ENCODE measurements at regions not wholly inside any gene's neighbourhood (a gene's known extent, or its start where the extent isn't known, plus 50 kb on each side); places are given as distances from the start of the nearest gene placed in this dataset.

DNA sequence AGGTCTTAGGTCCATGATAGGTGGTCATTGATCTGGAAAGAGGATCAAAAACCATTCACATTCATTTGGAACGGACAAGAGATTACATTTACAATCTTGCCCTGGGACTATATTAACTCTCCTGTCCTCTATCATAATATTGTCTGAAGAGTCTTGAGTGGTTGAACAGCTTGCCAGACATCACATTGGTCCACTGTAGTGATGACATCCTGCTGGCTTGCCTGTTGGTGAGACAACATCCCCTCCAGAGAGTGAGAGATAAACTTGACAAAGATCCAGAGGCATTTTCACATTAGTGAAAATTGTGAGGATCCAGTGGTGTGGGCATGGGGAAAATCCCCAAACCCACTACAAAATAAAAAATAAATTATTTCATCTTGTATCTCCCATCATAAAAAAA lies 155.7 kb upstream of the LEF1 start:
- no peak for DNase-seq

DNA sequence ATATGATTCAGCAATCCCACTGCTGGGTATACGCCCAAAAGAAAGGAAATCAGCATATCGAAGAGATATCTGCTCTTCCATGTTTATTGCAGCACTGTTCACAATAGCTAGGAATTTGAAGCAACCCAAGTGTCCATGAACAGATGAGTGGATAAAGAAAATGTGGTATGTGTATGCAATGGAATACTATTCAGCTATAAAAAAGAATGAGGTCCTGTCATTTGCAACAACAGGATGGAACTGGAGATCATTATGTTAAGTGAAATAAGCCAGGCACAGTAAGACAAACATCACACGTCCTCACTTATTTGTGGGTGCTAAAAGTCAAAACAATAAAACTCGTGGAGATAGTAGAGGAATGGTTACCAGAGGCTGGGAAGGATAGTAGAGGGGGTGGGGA lies 153.8 kb upstream of the LEF1 start:
- no peak for DNase-seq

- no peak for DNase-seq
These were observed 151.3 kb upstream of the LEF1 start for GRCh38 chr4:108320061-108320460.

GRCh38 chr4:108317377-108317776 lies 148.6 kb upstream of the LEF1 start:
- no peak for DNase-seq

DNA sequence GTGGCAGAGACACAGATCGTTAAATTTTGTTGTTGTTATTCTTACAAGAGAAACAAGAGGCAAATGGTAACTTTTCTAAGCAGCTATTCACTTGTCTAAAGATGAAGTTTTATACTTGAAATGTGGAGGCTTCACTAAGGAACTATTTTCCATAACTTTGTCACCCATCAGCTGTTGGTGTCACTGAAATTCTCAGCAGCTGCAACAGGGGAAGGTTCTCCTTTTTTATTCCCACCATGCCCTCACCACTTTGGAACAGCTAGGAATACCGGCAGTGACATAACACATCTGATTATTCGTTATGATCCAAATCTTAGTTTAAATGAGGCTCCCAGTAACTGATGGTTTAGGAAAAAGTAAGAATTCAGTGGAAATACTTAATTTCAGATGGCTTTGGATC lies 147.0 kb upstream of the LEF1 start:
- no peak for DNase-seq

GRCh38 chr4:108314900-108315589 lies 146.3 kb upstream of the LEF1 start:
- no peak for DNase-seq

GRCh38 chr4:108313546-108314339 lies 145.0 kb upstream of the LEF1 start:
- no peak for DNase-seq

- DNase-seq: no peak
These were observed 142.6 kb upstream of the LEF1 start for GRCh38 chr4:108311313-108311712.

DNA sequence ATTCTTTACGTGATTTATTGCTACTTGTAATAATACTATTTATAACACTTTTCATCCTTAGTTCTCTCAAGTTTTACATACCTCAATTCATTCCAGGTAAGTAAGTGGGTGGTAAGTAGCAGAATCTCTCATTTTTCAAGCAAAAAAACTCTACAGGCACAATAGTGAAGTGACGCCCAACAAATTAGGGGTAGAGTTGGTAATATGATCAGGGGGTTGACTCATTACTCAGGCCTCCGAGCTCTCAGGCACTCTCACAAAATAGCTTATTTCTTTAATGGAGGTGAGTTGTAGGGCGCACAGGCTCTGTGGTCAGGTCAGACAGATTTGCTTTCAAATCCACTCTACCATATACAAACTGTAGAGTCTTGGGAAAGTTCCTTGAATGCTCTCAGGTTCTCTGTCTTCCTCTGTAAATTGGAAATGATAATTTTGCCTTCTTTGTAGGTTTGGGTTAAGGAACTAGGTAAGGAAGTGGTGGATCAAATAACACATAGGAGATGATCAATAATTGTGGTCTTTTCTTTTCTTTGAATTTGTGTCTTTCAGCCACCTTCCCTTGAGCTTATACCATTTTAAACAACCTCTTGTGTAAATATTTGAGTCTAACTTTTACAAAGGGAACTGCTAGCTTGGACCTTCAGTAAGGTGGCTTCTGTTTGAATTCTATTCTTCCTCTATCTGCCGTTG lies 134.9 kb upstream of the LEF1 start:
- no peak for DNase-seq

GRCh38 chr4:108301545-108302251 lies 133.0 kb upstream of the LEF1 start:
- no peak for DNase-seq

GRCh38 chr4:108297605-108298004 lies 128.9 kb upstream of the LEF1 start:
- no peak for DNase-seq

- no peak for DNase-seq
These were observed 123.5 kb upstream of the LEF1 start for GRCh38 chr4:108292229-108292628.

- no peak for DNase-seq
These were observed 122.4 kb upstream of the LEF1 start for GRCh38 chr4:108291137-108291536.

- DNase-seq: no peak
These were observed 119.2 kb upstream of the LEF1 start for GRCh38 chr4:108287834-108288413.

DNA sequence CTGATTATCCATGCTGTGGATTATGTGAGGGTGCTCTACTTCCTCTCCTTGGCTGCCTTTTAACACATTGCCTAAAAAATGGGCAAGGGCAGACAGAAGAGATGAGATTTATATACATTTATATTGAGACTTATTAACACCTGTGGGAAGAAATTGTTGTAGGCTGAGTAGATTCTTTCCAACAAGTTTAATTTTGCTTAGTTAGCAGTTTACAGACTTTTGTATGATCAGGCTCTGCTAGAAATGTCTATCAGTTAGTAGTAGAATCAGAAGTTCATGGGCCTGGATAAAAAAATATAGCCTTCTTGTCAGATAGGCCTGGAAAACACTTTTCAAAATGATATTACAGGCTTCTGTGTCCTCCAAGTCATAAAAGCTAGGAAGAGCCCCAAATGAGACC lies 111.3 kb upstream of the LEF1 start:
- no peak for DNase-seq

DNA sequence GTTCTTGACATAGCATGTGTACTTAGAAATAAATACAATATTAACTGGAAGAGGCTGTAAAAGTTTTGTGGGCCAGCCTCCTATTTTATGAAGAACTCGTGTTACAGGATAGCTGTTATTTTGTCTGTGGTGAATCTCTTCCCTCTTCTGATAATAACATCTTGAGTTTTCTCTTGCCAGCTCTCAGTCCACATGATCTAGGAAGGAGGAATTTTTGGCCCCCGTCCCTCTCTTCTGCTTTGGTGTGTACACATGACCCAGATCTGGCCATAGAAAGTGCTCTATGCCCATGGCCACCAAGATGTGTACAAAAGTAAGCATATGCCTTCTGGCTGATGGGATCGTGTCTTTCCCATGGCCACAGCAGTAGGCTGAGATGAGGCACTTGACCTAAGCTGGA lies 108.0 kb upstream of the LEF1 start:
- no peak for DNase-seq

- no peak for DNase-seq
These were observed 104.3 kb upstream of the LEF1 start for GRCh38 chr4:108272986-108273385.

GRCh38 chr4:108272561-108272960 lies 103.8 kb upstream of the LEF1 start:
- no peak for DNase-seq

DNA sequence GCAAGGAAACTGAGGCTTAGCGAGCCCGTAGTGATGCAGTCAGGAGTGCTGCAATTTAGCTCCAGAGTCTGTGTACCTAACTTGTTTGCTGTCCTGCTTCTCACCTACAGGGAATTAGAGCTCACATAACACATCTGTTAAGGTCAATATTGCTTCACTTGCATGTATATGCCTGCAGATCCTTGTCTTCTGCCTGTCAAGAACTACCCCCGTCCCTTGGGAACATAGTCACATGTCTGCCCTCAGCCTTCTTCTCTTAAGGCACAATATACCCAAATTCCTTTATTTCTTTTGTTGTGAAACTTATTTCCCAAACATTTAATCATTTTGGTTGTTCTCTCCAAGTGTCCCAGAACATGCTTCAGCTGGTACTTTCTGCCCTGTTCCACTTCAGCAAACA lies 103.3 kb upstream of the LEF1 start:
- DNase-seq: no peak

DNA sequence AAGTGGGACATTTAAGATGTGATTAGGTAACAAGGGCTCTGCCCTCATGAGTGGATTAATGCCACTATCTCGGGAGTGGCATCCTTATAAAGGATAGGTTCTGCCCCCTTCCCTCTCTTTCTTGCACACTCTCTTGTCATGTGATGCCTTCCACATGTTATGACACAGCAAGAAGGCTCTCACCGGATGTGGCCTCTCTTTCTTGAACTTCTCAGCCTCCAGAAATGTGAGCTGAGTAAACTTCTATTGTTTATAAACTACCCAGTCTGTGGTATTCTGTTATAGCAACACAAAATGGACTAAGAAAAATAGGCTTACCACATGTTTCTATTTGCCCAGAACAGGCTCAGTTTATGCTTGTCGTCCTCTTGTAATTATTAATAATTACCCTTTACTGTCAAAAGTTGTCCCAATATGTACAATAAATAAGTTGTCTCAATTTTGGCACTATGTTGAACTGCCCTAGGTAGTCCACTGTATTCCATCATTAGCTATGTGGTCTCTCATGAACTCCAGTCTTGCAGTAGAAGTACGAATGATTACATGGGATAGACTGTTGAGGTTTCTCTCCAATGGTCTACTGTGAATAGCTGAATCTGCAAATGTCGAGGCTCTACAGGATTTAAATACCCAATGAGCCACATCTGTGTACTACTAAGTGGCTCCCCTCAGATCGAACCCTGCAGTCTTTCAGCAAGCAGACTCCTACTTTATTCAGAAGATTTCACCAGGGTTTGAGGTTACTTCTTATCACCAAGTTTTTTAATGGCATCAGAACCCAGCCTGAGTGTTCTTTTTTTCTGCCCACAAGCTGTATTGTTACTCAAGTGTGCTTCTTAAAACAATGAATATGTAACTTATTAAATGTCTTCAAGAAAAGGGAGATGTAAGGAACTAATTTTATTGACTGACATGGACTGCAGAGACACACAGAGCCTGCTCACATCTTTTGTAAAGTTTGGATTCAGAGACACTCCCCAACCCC lies 102.0 kb upstream of the LEF1 start:
- DNase-seq: no peak

DNA sequence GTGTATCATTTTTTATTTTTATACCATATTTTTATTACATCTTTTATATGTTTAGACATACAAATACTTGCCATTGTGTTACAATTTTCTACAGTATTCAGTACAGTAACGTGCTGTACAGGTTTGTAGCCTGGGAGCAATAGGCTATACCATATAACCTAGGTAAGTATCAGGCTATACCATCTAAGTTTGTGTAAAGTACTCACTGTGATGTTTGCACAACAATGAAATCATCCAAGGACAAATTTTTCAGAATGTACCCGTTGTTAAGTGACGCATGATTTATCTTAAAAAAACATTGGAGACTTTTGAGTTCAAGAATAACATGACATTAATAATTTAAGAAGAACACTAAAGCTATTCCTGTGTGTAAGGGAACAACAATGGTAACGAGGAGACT lies 96.0 kb upstream of the LEF1 start:
- DNase-seq: no peak

- no peak for DNase-seq
These were observed 94.3 kb upstream of the LEF1 start for GRCh38 chr4:108263057-108263456.
